B cell (primary cell): ENCODE measurements at regions not wholly inside any gene's neighbourhood (a gene's known extent, or its start where the extent isn't known, plus 50 kb on each side); places are given as distances from the start of the nearest gene placed in this dataset.

ENCODE experiments used
- ATAC-seq: fragments of 200-7000 bp; cut with Tn5 transposase; one replicate; pipeline ENCODE4 v1.10.0; 2021; ENCODE audit warnings: low read depth, mild to moderate bottlenecking, moderate number of reproducible peaks, moderate library complexity
- CTCF ChIA-PET: fragments of 350-600 bp; sonication (Branson Sonifier 250); formaldehyde crosslinking; loops from one replicate; lab custom pipeline; 2021; ENCODE audit warnings: antibody characterized with exemption, inconsistent platforms; lab: Charles Lee
- POLR2A ChIA-PET: fragments of 350-600 bp; sonication (Branson Sonifier 250); formaldehyde crosslinking; loops from one replicate; lab custom pipeline; 2021; ENCODE audit warnings: antibody characterized with exemption; lab: Charles Lee
- DNase-seq: peaks from one replicate; pipeline ENCODE4 v3.0.0; 2013
- H2AFZ ChIP-seq: 2 replicates; pipeline ENCODE4 v1.6.1; 2012; ENCODE audit warnings: mild to moderate bottlenecking, low read depth, low read length; ENCODE audit not compliant: insufficient read depth, poor library complexity, severe bottlenecking
- H3K27ac ChIP-seq, 2 donors: 1 replicate in 1 of 2; 2 replicates in 1 of 2; pipeline ENCODE4 v1.5.1; 2012 to 2013; ENCODE audit warnings: low read length in 2 of 2, mild to moderate bottlenecking in 2 of 2, moderate library complexity in 1 of 2
- H3K27me3 ChIP-seq, 4 experiments: fragments of 200-600 bp in 1 of 4; sonication (generic) in 1 of 4; replicated peaks in 1 of 4; 1 replicate in 2 of 4; 2 replicates in 2 of 4; pipeline versions ENCODE4 v1.6.1 to v1.7.0; 2013 to 2016; ENCODE audit warnings: low read length in 3 of 4, mild to moderate bottlenecking in 2 of 4, mixed read lengths in 1 of 4, moderate library complexity in 1 of 4; ENCODE audit not compliant: insufficient read depth in 4 of 4, control insufficient read depth in 3 of 4; ENCODE audit errors: control extremely low read depth in 1 of 4
- H3K36me3 ChIP-seq, 2 experiments: replicated peaks in 1 of 2; 1 replicate in 1 of 2; 2 replicates in 1 of 2; pipeline versions ENCODE4 v1.6.1 to v1.7.1; 2013; ENCODE audit warnings: low read length in 1 of 2; ENCODE audit not compliant: insufficient read depth in 2 of 2, control insufficient read depth in 1 of 2; ENCODE audit errors: control extremely low read depth in 1 of 2, extremely low read depth in 1 of 2
- H3K4me1 ChIP-seq, 2 donors: fragments of 200-600 bp in 1 of 2; sonication (generic) in 1 of 2; 1 replicate in 1 of 2; 2 replicates in 1 of 2; pipeline versions ENCODE4 v1.5.1 to v1.6.1; 2013 to 2017; ENCODE audit warnings: low read length in 2 of 2; ENCODE audit not compliant: control insufficient read depth in 2 of 2, insufficient read depth in 2 of 2
- H3K4me2 ChIP-seq: replicated peaks from 2 replicates; pipeline ENCODE3; 2012; ENCODE audit warnings: mild to moderate bottlenecking, low read depth, low read length; ENCODE audit not compliant: poor library complexity, severe bottlenecking
- H3K4me3 ChIP-seq, 5 experiments: fragments of 200-600 bp in 1 of 5; sonication (generic) in 1 of 5; 1 replicate in 3 of 5; 2 replicates in 2 of 5; pipeline versions ENCODE4 v1.5.1 to v1.7.0; 2011 to 2016; ENCODE audit warnings: low read length in 4 of 5, mild to moderate bottlenecking in 4 of 5, low read depth in 2 of 5, control low read depth in 1 of 5, moderate library complexity in 1 of 5; ENCODE audit not compliant: insufficient read depth in 1 of 5; ENCODE audit errors: control extremely low read depth in 1 of 5, extremely low read depth in 1 of 5
- H3K79me2 ChIP-seq: fragments of 200-600 bp; sonication (generic); one replicate; pipeline ENCODE4 v1.6.0; 2016; ENCODE audit warnings: low read length; ENCODE audit not compliant: control insufficient read depth, insufficient read depth
- H3K9ac ChIP-seq: fragments of 200-600 bp; sonication (generic); 2 replicates; pipeline ENCODE4 v1.6.1; 2017; ENCODE audit warnings: mild to moderate bottlenecking, low read length, moderate library complexity
- H3K9me3 ChIP-seq, 3 donors: one replicate each; pipeline versions ENCODE4 v1.6.1 to v1.7.1; 2013; ENCODE audit warnings: low read length in 2 of 3; ENCODE audit not compliant: control insufficient read depth in 2 of 3, insufficient read depth in 1 of 3; ENCODE audit errors: control extremely low read depth in 1 of 3
- H4K20me1 ChIP-seq: 2 replicates; pipeline ENCODE4 v1.6.0; 2012; ENCODE audit warnings: mild to moderate bottlenecking, low read length; ENCODE audit not compliant: insufficient read depth, control insufficient read depth, poor library complexity, severe bottlenecking
- H3K27ac Mint-ChIP-seq: one replicate; pipeline ENCODE4 v1.8.0; 2021; ENCODE audit warnings: mixed read lengths
- H3K27me3 Mint-ChIP-seq: one replicate; pipeline ENCODE4 v1.8.0; 2021; ENCODE audit warnings: mixed read lengths
- H3K4me1 Mint-ChIP-seq: one replicate; pipeline ENCODE4 v1.8.0; 2021; ENCODE audit warnings: mixed read lengths
- H3K4me3 Mint-ChIP-seq: one replicate; pipeline ENCODE4 v1.8.0; 2021; ENCODE audit warnings: mixed read lengths
- H3K9me3 Mint-ChIP-seq: one replicate; pipeline ENCODE4 v1.8.0; 2022; ENCODE audit warnings: mixed read lengths; ENCODE audit not compliant: insufficient read depth
- CTCF ChIP-seq: fragments of 200-600 bp; IDR thresholded peaks from one replicate; pipeline ENCODE4 v1.8.0; 2022; ENCODE audit warnings: antibody characterized with exemption, mild to moderate bottlenecking
- EZH2 ChIP-seq: IDR thresholded peaks from 2 replicates; pipeline ENCODE4 v1.6.1; 2012; ENCODE audit warnings: borderline replicate concordance, low read depth, mild to moderate bottlenecking, moderate library complexity, low read length; ENCODE audit not compliant: insufficient read depth, poor library complexity, severe bottlenecking
- WGBS: methylation state at CpG from one replicate; pipeline ENCODE4 v1.1.5; 2013; ENCODE audit warnings: missing lambda C conversion rate; ENCODE audit not compliant: insufficient coverage; 5-methylcytosine and 5-hydroxymethylcytosine counted together
- intact Hi-C: fragments of 100-400 bp; cut with micrococcal nuclease; formaldehyde crosslinking; loops from one replicate; pipeline ENCODE4 v1.10.0; 2022

GRCh38 chr2:10989151-10989550 lies 77.4 kb downstream of the KCNF1 start:
- no peaks in the 10 kb centered on the region for H3K36me3 ChIP-seq
- H3K9me3 Mint-ChIP-seq: peaks cover 1% of the 10 kb centered on the region
- TF ChIP-seq CTCF: no peak
- TF ChIP-seq EZH2: no peak
- H3K9me3 ChIP-seq: no peaks in the 10 kb centered on the region
- POLR2A ChIA-PET: no interaction called here
- no peak overlapping the region for H3K27ac ChIP-seq
- H3K4me2 ChIP-seq: no peak overlapping the region
- H3K9ac ChIP-seq: no peak overlapping the region
- intact Hi-C loops: no loop called here
- CTCF ChIA-PET: no interaction called here
- H3K27me3 Mint-ChIP-seq: peaks cover 10% of the 10 kb centered on the region
- no peak overlapping the region for H3K27ac Mint-ChIP-seq
- H3K79me2 ChIP-seq: no peaks in the 10 kb centered on the region
- no peak overlapping the region for H3K4me3 Mint-ChIP-seq
- ATAC-seq: no peak
- no peaks in the 10 kb centered on the region for H3K27me3 ChIP-seq
- H3K4me1 ChIP-seq: no peaks in the 10 kb centered on the region
- no peak overlapping the region for H2AFZ ChIP-seq
- no CpG with 5 or more reads among the region's 4 CpGs for WGBS
- no peak overlapping the region for H3K4me3 ChIP-seq
- H3K4me1 Mint-ChIP-seq: no peaks in the 10 kb centered on the region
- no peak for DNase-seq
- no peaks in the 10 kb centered on the region for H4K20me1 ChIP-seq

- no peak overlapping the region for H3K4me3 ChIP-seq
- intact Hi-C loops: no loop called here
- H3K4me2 ChIP-seq: no peak overlapping the region
- H3K79me2 ChIP-seq: no peaks in the 10 kb centered on the region
- no peak overlapping the region for H3K4me3 Mint-ChIP-seq
- H3K36me3 ChIP-seq: no peaks in the 10 kb centered on the region
- H3K27ac Mint-ChIP-seq: no peak overlapping the region
- H3K27me3 ChIP-seq: no peaks in the 10 kb centered on the region
- no peaks in the 10 kb centered on the region for H4K20me1 ChIP-seq
- peaks cover 7% of the 10 kb centered on the region for H3K27me3 Mint-ChIP-seq
- DNase-seq (no peak), ATAC-seq (no peak)
- H3K4me1 ChIP-seq: no peaks in the 10 kb centered on the region
- ChIA-PET POLR2A (no interaction called here), CTCF (no interaction called here)
- H3K27ac ChIP-seq: no peak overlapping the region
- WGBS: no CpG with 5 or more reads among the region's 2 CpGs
- H3K9me3 Mint-ChIP-seq: peaks cover 1% of the 10 kb centered on the region
- no peaks in the 10 kb centered on the region for H3K9me3 ChIP-seq
- TF ChIP-seq CTCF (no peak), EZH2 (no peak)
- no peak overlapping the region for H3K9ac ChIP-seq
- H3K4me1 Mint-ChIP-seq: no peaks in the 10 kb centered on the region
- no peak overlapping the region for H2AFZ ChIP-seq
Observed at GRCh38 chr2:10989782-10990181, 78.0 kb downstream of the KCNF1 start.
